ENCODE measurements at regions not wholly inside any gene's neighbourhood (a gene's known extent, or its start where the extent isn't known, plus 50 kb on each side); places are given as distances from the start of the nearest gene placed in this dataset.

DNA sequence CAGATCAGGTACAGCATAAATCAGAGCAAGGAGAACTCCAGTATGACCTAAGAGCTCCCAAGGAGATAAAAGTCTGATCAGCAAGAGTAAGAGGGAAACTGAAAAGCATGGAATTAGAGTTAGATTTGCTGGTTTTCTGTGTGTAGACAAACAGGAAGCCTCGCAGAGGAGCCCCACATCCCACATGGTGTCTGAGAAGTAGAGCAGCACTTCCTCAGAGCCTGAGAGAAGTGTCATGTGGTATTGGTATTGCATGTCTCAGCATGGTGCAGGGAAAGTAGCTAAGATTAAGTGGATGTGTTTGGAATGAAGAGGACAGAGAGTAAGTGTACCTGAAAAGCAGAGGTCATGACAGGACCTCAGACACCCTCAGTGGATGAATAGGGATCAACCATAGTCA, 175.4 kb upstream of the GBE1 start:
- no peak overlapping the region for H3K27ac ChIP-seq
- H3K4me1 ChIP-seq, result no peaks in the 10 kb centered on the region
- no peak for DNase-seq
- no peak overlapping the region for H3K4me3 ChIP-seq
- H3K36me3 ChIP-seq, result no peaks in the 10 kb centered on the region
- no peaks in the 10 kb centered on the region for H3K27me3 ChIP-seq
- H3K9me3 ChIP-seq, result no peaks in the 10 kb centered on the region
- no peak for TF ChIP-seq POLR2A (IDR thresholded peaks at IDR 0.05)
- TF ChIP-seq, protein P1, sequence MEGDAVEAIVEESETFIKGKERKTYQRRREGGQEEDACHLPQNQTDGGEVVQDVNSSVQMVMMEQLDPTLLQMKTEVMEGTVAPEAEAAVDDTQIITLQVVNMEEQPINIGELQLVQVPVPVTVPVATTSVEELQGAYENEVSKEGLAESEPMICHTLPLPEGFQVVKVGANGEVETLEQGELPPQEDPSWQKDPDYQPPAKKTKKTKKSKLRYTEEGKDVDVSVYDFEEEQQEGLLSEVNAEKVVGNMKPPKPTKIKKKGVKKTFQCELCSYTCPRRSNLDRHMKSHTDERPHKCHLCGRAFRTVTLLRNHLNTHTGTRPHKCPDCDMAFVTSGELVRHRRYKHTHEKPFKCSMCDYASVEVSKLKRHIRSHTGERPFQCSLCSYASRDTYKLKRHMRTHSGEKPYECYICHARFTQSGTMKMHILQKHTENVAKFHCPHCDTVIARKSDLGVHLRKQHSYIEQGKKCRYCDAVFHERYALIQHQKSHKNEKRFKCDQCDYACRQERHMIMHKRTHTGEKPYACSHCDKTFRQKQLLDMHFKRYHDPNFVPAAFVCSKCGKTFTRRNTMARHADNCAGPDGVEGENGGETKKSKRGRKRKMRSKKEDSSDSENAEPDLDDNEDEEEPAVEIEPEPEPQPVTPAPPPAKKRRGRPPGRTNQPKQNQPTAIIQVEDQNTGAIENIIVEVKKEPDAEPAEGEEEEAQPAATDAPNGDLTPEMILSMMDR (IDR thresholded peaks at IDR 0.05), result no peak

GRCh38 chr3:81932681-81933080, 171.2 kb upstream of the GBE1 start:
- no peak for TF ChIP-seq POLR2A (IDR thresholded peaks at IDR 0.05)
- TF ChIP-seq, protein P1 (IDR thresholded peaks at IDR 0.05), result no peak
- Histone ChIP-seq H3K27ac (no peak overlapping the region), H3K4me1 (no peaks in the 10 kb centered on the region)

GRCh38 chr3:81931265-81932251, 170.1 kb upstream of the GBE1 start:
- Histone ChIP-seq H3K4me3 (no peak overlapping the region), H3K27me3 (no peaks in the 10 kb centered on the region), H3K9me3 (no peaks in the 10 kb centered on the region), H3K36me3 (no peaks in the 10 kb centered on the region), H3K4me1 (no peaks in the 10 kb centered on the region), H3K27ac (no peak overlapping the region)
- TF ChIP-seq, protein P1 (IDR thresholded peaks at IDR 0.05), result no peak
- no peak for TF ChIP-seq POLR2A (IDR thresholded peaks at IDR 0.05)
- DNase-seq, result no peak

More at GRCh38 chr3:81932681-81933080, 171.2 kb upstream of the GBE1 start:
- no peaks in the 10 kb centered on the region for H3K36me3 ChIP-seq
- DNase-seq, result no peak
- H3K4me3 ChIP-seq, result no peak overlapping the region
- H3K27me3 ChIP-seq, result no peaks in the 10 kb centered on the region
- no peaks in the 10 kb centered on the region for H3K9me3 ChIP-seq

DNA sequence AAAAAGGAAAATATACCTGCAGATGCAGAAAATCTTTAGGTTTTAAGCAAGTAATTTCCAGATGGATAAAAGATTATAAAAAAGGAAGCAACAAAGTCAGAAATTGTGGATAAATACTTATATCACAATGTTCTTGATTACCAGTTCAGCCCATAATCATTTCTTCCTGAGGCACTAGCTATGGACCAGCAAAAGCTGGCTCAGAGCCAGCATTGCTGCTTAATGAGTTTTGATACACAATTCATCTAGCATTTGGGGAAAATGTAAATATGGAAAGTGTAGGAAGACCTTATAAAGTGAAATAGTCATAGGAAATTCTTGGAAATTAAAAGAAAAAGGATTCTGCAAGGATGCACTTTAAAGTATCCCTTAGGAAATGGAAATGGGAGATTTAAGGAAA, 168.3 kb upstream of the GBE1 start:
- TF ChIP-seq POLR2A (IDR thresholded peaks at IDR 0.05), result no peak
- TF ChIP-seq, protein P1 (IDR thresholded peaks at IDR 0.05), result no peak
- DNase-seq, result no peak
- Histone ChIP-seq H3K4me1 (no peaks in the 10 kb centered on the region), H3K9me3 (no peaks in the 10 kb centered on the region), H3K36me3 (no peaks in the 10 kb centered on the region), H3K27me3 (no peaks in the 10 kb centered on the region), H3K4me3 (no peak overlapping the region), H3K27ac (no peak overlapping the region)

DNA sequence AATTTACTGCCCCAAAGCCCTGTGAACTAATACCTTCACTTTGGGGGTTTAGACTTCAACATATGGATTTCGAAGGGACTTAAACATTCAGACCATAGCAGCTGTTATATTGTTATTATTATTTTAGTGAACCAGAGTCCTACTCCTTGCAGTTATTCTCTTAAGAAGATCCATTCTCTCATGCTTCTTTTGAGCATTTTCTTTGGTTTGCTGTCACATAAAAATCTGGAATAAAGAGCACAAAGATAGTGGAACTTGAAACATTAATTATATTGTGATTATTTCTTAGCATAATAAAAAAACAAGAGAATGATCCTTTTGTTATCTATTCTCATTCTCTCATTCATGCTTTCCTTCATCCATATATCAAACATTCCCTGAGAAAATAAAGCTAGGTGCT, 166.4 kb upstream of the GBE1 start:
- no peak overlapping the region for H3K27ac ChIP-seq
- no peak for DNase-seq
- no peaks in the 10 kb centered on the region for H3K9me3 ChIP-seq
- H3K36me3 ChIP-seq, result no peaks in the 10 kb centered on the region
- H3K4me3 ChIP-seq, result no peak overlapping the region
- H3K27me3 ChIP-seq, result no peaks in the 10 kb centered on the region
- TF ChIP-seq, protein P1 (IDR thresholded peaks at IDR 0.05), result no peak
- TF ChIP-seq POLR2A (IDR thresholded peaks at IDR 0.05), result no peak
- no peaks in the 10 kb centered on the region for H3K4me1 ChIP-seq

Measured in Peyer's patch (tissue), 4 donors.